ENCODE measurements at regions not wholly inside any gene's neighbourhood (a gene's known extent, or its start where the extent isn't known, plus 50 kb on each side); places are given as distances from the start of the nearest gene placed in this dataset.

- no peak for TF ChIP-seq CTCF (IDR thresholded peaks at IDR 0.05)
- TF ChIP-seq POLR2AphosphoS5 (IDR thresholded peaks at IDR 0.05) = no peak
- no peak for TF ChIP-seq EP300 (IDR thresholded peaks at IDR 0.05)
Measured at GRCh38 chr10:57759777-57760176, 507.9 kb downstream of the IPMK start.

Measured in sigmoid colon (tissue), 4 donors.